Stimulated activated CD4-positive, alpha-beta T cell treated with anti-CD3 and anti-CD28 coated beads, Interleukin-12 subunit alpha, Interleukin-12 subunit beta, amount 100 ng/mL, for 4 hours (primary cell): ENCODE measurements at regions not wholly inside any gene's neighbourhood (a gene's known extent, or its start where the extent isn't known, plus 50 kb on each side); places are given as distances from the start of the nearest gene placed in this dataset.
"Not testable (repeated sequence)": the region's sequence is repeated elsewhere in the genome, so short reads cannot be mapped to it uniquely, and the experiment has no call there.

Source experiments
- DNase-seq: peaks from one replicate; pipeline ENCODE4 v3.0.0-alpha.2; 2020

- DNase-seq, result no peak
These were observed 275.5 kb upstream of the BOD1L1 start for GRCh38 chr4:13903061-13903460.

- no peak for DNase-seq
These were observed 276.4 kb upstream of the BOD1L1 start for GRCh38 chr4:13903901-13904300.

- DNase-seq, result no peak
These were observed 278.0 kb upstream of the BOD1L1 start for GRCh38 chr4:13905543-13905942.

DNA sequence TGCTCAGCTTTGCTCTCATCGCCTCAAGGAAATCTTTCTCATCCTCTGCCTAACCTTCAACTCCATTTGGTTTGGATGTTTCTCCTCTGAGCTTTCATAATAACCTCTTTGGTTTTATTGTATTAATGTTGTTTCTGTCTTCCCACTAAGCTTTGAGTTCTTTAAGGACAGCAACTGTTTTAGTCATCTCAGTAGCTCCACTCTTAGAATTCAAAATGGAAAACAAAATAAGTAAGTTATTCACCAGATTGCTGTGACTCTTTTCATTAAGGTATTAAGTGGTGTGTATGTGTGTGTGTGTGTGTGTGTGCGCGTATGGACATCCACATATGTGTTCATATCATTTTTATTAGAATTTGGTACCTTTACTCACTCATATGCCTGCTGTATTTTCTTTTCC lies 279.2 kb upstream of the BOD1L1 start:
- DNase-seq, result no peak

GRCh38 chr4:13907255-13907751 lies 279.8 kb upstream of the BOD1L1 start:
- no peak for DNase-seq

DNA sequence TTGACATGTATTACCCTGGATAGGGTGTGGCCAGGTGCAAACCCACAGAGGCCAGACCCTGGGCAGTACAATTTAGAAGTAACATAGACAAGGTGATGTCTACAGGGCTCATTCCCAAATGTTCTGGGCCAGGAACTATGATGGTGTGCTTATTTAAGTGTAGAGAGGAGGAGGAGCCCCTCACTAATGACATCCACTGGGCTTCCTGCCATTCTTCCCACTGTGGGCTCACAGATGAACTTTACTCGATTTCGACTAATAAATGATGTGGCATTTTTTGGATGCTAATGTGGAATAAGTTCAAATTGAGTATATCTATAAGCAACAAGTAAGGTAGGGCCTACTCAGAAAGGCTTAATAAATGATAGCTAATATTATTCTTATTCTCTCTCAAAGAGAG lies 280.9 kb upstream of the BOD1L1 start:
- DNase-seq, result no peak

GRCh38 chr4:13910556-13910955 lies 283.0 kb upstream of the BOD1L1 start:
- DNase-seq, result no peak

- DNase-seq, result no peak
These were observed 283.7 kb upstream of the BOD1L1 start for GRCh38 chr4:13911256-13911655.

- DNase-seq, result no peak
These were observed 285.0 kb upstream of the BOD1L1 start for GRCh38 chr4:13912436-13912925.

DNA sequence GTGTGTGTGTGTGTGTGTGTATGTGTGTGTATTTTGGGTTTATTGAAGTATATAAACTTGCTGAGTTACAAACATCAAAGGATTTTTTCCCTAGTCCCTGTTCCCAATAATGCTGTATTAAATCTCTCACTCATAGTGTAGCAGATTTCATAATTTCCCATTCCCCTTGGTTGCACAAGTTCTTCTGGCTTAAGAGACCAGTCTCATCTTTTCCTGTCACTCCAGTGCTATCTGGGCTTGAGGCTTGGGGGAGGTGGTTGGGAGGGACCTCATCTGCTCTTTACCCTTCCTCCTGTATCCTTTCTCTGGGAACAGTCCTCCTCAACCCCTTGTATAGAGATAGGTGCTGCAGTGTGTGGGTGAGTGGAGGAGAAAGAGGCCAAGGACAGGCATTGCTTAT lies 285.4 kb upstream of the BOD1L1 start:
- no peak for DNase-seq

DNA sequence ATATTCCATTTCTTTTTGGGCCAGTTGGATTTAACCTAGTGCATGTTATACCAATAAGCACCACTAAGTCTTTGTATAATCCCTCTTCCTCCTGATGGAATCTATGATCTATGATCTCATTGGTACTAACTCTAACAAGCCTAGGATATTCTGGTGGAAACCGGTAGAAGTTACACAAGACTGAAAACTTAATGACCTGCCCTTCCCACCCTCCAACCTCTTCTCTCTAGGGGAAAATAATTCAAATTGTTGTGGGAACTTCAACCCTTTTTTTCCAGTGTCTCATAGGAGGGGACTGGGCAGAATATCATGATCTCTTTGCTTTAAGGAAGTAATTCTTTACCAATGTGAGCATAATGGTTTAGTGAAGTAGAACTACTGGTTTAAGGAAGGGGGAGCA lies 289.5 kb upstream of the BOD1L1 start:
- DNase-seq, result no peak

DNA sequence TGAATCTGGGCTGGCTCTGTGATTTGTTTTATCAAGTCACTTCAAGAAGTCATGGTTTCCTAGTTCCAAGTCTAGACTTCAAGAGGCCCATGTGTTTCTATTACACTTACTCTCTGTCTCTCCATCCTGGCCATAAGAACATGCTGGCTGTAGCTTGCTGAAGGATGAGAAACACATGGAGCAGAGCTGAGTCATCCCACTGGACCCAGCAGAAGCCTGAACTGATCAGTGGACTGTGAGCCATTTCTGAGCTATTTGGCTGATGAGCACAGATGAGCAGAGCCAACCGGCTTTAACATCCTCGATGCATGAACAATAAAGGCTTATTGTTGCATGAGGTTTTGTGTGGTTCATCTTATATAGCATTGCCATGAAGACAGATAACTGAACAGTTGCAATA lies 290.6 kb upstream of the BOD1L1 start:
- no peak for DNase-seq

GRCh38 chr4:13918991-13919441 lies 291.5 kb upstream of the BOD1L1 start:
- DNase-seq, result no peak

GRCh38 chr4:13920111-13920875 lies 292.8 kb upstream of the BOD1L1 start:
- no peak for DNase-seq

DNA sequence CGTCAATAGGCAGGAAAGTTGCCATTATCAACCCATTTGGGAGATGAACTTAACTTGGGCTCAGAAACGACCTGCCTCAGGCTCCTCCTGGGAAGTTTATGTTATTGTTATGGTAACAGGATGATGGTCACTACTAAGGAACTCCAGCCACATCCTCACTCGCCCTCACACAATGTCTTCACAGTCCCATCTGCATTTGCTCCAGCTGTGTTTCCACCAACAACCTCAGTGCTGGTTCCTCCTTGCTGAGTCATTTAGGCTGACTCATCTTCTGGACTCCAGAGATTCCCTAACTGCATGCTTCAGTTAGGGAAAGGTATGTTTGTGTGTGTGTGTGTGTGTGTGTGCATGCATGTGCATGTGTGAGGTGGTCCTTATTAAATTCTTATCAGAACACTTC lies 293.4 kb upstream of the BOD1L1 start:
- DNase-seq, result no peak

GRCh38 chr4:13921805-13922204 lies 294.3 kb upstream of the BOD1L1 start:
- no peak for DNase-seq

- DNase-seq, result no peak
These were observed 294.9 kb upstream of the BOD1L1 start for GRCh38 chr4:13922459-13922858.

- no peak for DNase-seq
These were observed 295.5 kb upstream of the BOD1L1 start for GRCh38 chr4:13922873-13923645.

- DNase-seq, result not testable (repeated sequence)
These were observed 297.4 kb upstream of the BOD1L1 start for GRCh38 chr4:13924900-13925299.

- no peak for DNase-seq
These were observed 300.7 kb upstream of the BOD1L1 start for GRCh38 chr4:13928214-13928613.

DNA sequence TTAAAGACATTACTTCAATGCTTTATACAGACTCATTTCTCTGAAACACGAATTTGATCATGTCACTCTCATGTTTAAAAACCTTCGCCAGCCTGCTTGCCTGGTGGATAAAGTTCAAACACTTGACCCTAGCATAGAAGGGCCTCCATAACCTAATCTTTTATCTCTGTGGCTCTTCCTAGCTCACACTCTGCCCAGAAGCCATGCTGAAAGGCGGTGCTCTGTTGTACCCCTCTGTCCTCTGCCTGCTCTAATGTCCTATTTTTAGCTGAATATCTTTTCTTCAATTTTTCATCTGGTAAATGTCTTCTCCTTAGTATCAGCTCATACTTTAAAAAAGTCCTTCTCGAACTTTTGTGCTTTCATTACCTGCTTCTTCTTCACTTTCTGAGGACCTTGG lies 302.6 kb upstream of the BOD1L1 start:
- DNase-seq, result no peak

DNA sequence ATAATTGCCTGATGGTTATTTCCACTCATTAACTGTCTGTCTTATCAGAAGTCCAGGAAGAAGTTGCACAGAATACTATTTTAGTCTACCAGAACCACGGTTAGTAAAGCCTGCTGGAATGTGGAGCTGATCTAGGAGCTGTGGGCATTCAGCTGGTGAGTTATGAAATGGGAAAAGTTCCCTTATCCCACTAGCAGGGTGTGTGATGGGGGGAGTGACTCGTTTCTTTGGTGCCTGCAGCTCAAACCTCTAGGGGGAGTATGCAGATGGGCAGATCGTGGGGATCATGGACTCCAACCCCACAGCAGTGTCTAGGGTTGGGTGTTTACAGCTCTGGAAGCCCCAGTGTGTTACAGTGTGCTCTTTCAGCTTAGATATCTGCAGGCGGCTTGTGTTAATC lies 305.7 kb upstream of the BOD1L1 start:
- DNase-seq, result no peak

DNA sequence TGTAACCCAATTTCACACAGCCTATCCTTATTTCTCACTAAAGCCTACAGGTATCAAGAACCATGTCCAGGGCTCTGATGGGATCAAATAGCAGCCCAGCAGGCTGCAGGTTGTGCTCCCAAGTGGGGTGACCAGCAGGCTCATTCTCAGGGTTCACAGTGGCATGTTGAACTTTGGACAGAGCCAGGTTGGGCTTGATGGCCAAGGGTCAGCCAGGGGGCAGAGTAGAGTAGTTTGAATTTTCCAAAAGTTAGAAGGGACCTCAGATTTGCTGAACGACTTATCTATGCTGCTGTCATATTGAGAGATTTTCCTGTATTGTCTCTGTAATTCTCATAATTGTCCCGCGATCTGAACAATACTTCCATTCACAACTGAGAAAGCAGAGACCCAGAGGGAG lies 310.8 kb upstream of the BOD1L1 start:
- DNase-seq, result no peak

DNA sequence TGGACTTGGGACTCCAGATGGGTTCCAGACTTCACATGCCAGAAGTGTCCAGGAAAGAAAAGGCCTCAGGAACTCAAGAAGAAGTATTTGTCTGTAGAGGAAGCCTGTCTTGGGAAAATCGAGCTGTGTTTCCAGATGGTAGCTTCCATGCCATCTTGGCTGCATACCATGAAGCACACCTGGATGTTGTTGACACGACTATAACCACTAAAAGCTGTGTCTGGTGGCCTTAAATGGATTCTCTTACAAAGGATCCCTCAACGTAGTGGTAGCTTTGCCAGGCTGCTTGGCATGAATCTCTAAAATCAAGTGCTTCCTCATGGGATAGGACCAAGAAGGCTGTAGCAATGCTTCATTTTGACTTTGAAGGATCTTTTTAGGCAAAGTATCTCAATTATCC lies 313.4 kb upstream of the BOD1L1 start:
- DNase-seq, result no peak
